DND-41 (cell line): ENCODE measurements at regions not wholly inside any gene's neighbourhood (a gene's known extent, or its start where the extent isn't known, plus 50 kb on each side); places are given as distances from the start of the nearest gene placed in this dataset.

ENCODE experiments used
- CTCF ChIP-seq: IDR thresholded peaks from 2 replicates; pipeline ENCODE4 v1.5.1; 2012; ENCODE audit warnings: borderline replicate concordance, low read length, moderate library complexity, mild to moderate bottlenecking; ENCODE audit not compliant: poor library complexity, severe bottlenecking; ENCODE audit errors: extremely low read depth
- EZH2 ChIP-seq: IDR thresholded peaks from 3 replicates; pipeline ENCODE4 v1.6.1; 2012; ENCODE audit warnings: borderline replicate concordance, low read depth, mild to moderate bottlenecking, moderate library complexity, low read length, inconsistent platforms; ENCODE audit not compliant: severe bottlenecking

- TF ChIP-seq CTCF, result no peak
- TF ChIP-seq EZH2, result no peak
Observed at GRCh38 chr1:79660129-79660528, 653.6 kb upstream of the ADGRL4 start.
